Endothelial cell of umbilical vein (primary cell): ENCODE measurements at regions not wholly inside any gene's neighbourhood (a gene's known extent, or its start where the extent isn't known, plus 50 kb on each side); places are given as distances from the start of the nearest gene placed in this dataset.

Source experiments
- BruUV-seq: library from RNA; stranded (reverse); fragments of 400-500 nt; replicated peaks from 2 replicates; lab custom pipeline; 2021; lab: Mats Ljungman, UMichigan
- CTCF ChIA-PET: fragments of 300-600, 350-600 bp; sonication (Branson Sonifier 250); formaldehyde crosslinking; loops from one replicate; lab custom pipeline; 2021; ENCODE audit warnings: antibody characterized with exemption, inconsistent platforms; lab: Charles Lee
- POLR2A ChIA-PET: fragments of 300-600, 350-600 bp; sonication (Branson Sonifier 250); formaldehyde crosslinking; loops from one replicate; lab custom pipeline; 2021; ENCODE audit warnings: antibody characterized with exemption, inconsistent platforms; lab: Charles Lee
- DNase-seq: peaks from one replicate; pipeline ENCODE4 v3.0.0-alpha.2; 2011; ENCODE audit warnings: low read depth, low spot score
- FAIRE-seq: peaks from 2 replicates; lab custom pipeline; 2011; peaks lifted over from hg19 to GRCh38; lab: Jason Lieb, UNC
- H2AFZ ChIP-seq: 2 replicates; pipeline ENCODE4 v1.6.0; 2012; ENCODE audit warnings: low read depth, low read length, control low read depth, inconsistent platforms
- H3K27ac ChIP-seq: 2 replicates; pipeline ENCODE4 v1.5.1; 2011; ENCODE audit warnings: low read depth, mild to moderate bottlenecking, control low read depth, low read length, moderate library complexity; ENCODE audit not compliant: insufficient read depth
- H3K27me3 ChIP-seq, 2 experiments: 2 replicates each; pipeline versions ENCODE4 v1.6.0 to v1.6.1; 2011; ENCODE audit warnings: low read length in 2 of 2, mixed read lengths in 1 of 2; ENCODE audit not compliant: control insufficient read depth in 2 of 2, insufficient read depth in 2 of 2
- H3K36me3 ChIP-seq, 2 experiments: 2 replicates in 1 of 2; 3 replicates in 1 of 2; pipeline ENCODE4 v1.5.1; 2011; ENCODE audit warnings: low read length in 2 of 2, mild to moderate bottlenecking in 1 of 2, moderate library complexity in 1 of 2; ENCODE audit not compliant: control insufficient read depth in 2 of 2, insufficient read depth in 2 of 2; ENCODE audit errors: extremely low read depth in 1 of 2
- H3K4me1 ChIP-seq: 3 replicates; pipeline ENCODE4 v1.5.1; 2011; ENCODE audit warnings: mild to moderate bottlenecking, low read length; ENCODE audit not compliant: control insufficient read depth, insufficient read depth; ENCODE audit errors: extremely low read depth
- H3K4me2 ChIP-seq: 2 replicates; pipeline ENCODE4 v1.6.1; 2011; ENCODE audit warnings: low read length, control low read depth, mixed read lengths; ENCODE audit not compliant: insufficient read depth
- H3K4me3 ChIP-seq, 3 experiments: fragments of 200-600 bp in 1 of 3; sonication (generic), shearing (Covaris generic) in 1 of 3; replicated peaks in 1 of 3; 2 replicates each; pipeline ENCODE4 v1.5.1; 2011 to 2016; ENCODE audit warnings: control low read depth in 3 of 3, low read length in 3 of 3, mild to moderate bottlenecking in 2 of 3, inconsistent platforms in 1 of 3, low read depth in 1 of 3, moderate library complexity in 1 of 3; ENCODE audit not compliant: insufficient read depth in 1 of 3
- H3K79me2 ChIP-seq: 2 replicates; pipeline ENCODE4 v1.6.0; 2012; ENCODE audit warnings: low read length, inconsistent platforms; ENCODE audit not compliant: control insufficient read depth, insufficient read depth
- H3K9ac ChIP-seq: replicated peaks from 2 replicates; pipeline ENCODE3; 2011; ENCODE audit warnings: low read length, control low read depth; ENCODE audit not compliant: insufficient read depth; ENCODE audit errors: extremely low read depth
- H3K9me1 ChIP-seq: replicated peaks from 3 replicates; pipeline ENCODE4 v1.6.0; 2011; ENCODE audit warnings: mild to moderate bottlenecking, low read length; ENCODE audit not compliant: control insufficient read depth, insufficient read depth; ENCODE audit errors: extremely low read depth
- H3K9me3 ChIP-seq: replicated peaks from 2 replicates; pipeline ENCODE4 v1.5.1; 2012; ENCODE audit warnings: low read length, inconsistent platforms; ENCODE audit not compliant: control insufficient read depth, insufficient read depth
- H4K20me1 ChIP-seq: replicated peaks from 2 replicates; pipeline ENCODE3; 2011; ENCODE audit warnings: mild to moderate bottlenecking, low read length; ENCODE audit not compliant: control insufficient read depth, insufficient read depth; ENCODE audit errors: extremely low read depth
- CTCF ChIP-seq, 2 donors: IDR thresholded peaks; 1 replicate in 1 of 2; 2 replicates in 1 of 2; pipeline ENCODE4 v1.5.1; 2011; ENCODE audit warnings: low read length in 2 of 2, mild to moderate bottlenecking in 2 of 2, moderate library complexity in 2 of 2, control low read depth in 1 of 2, inconsistent platforms in 1 of 2, low read depth in 1 of 2; ENCODE audit not compliant: insufficient read depth in 1 of 2; ENCODE audit errors: extremely low read depth in 1 of 2
- EZH2 ChIP-seq: IDR thresholded peaks from 2 replicates; pipeline ENCODE4 v1.6.1; 2012; ENCODE audit warnings: borderline replicate concordance, low read depth, mild to moderate bottlenecking, moderate library complexity, low read length, inconsistent platforms; ENCODE audit not compliant: severe bottlenecking
- FOS ChIP-seq: IDR thresholded peaks from 2 replicates; pipeline ENCODE4 v1.6.1; 2011; ENCODE audit warnings: mild to moderate bottlenecking, low read length, moderate library complexity, borderline replicate concordance; ENCODE audit not compliant: insufficient read depth
- GATA2 ChIP-seq: IDR thresholded peaks from 2 replicates; pipeline ENCODE4 v1.7.0; 2011; ENCODE audit warnings: low read depth, mild to moderate bottlenecking, moderate library complexity, mixed read lengths, low read length; ENCODE audit not compliant: insufficient read length, insufficient read depth
- JUN ChIP-seq: IDR thresholded peaks from 2 replicates; pipeline ENCODE4 v1.6.1; 2011; ENCODE audit warnings: borderline replicate concordance, low read depth; ENCODE audit not compliant: insufficient read length, insufficient read depth
- MYC ChIP-seq: IDR thresholded peaks from one replicate; pipeline ENCODE4 v1.6.1; 2011; ENCODE audit warnings: mild to moderate bottlenecking, low read depth, low read length
- POLR2A ChIP-seq: IDR thresholded peaks from 2 replicates; pipeline ENCODE4 v1.6.1; 2012; ENCODE audit warnings: low read depth, mild to moderate bottlenecking, control low read depth, low read length
- POLR2AphosphoS5 ChIP-seq: IDR thresholded peaks from 2 replicates; pipeline ENCODE4 v1.6.1; 2012; ENCODE audit warnings: low read depth, mild to moderate bottlenecking, control low read depth, low read length, moderate library complexity; ENCODE audit not compliant: insufficient read depth
- dilution Hi-C: fragments of 300-500 bp; cut with MboI; formaldehyde crosslinking; loops from one replicate; pipeline ENCODE4 v1.15.0; 2019; ENCODE audit warnings: low sequenced_read_pairs; ENCODE audit not compliant: extremely low pct_ligation_motif_present
- intact Hi-C: fragments of 100-400 bp; cut with micrococcal nuclease; formaldehyde crosslinking; loops from one replicate; pipeline ENCODE4 v1.10.0; 2022
- TF ChIP-seq, protein P1 (sequence below): IDR thresholded peaks from 2 replicates; pipeline ENCODE4 v1.6.1; 2011; ENCODE audit not compliant: insufficient read depth, insufficient read length

- H3K79me2 ChIP-seq, result no peaks in the 10 kb centered on the region
- no peak for DNase-seq
- H3K4me1 ChIP-seq, result no peaks in the 10 kb centered on the region
- H3K9me1 ChIP-seq, result no peaks in the 10 kb centered on the region
- no TSS peak for BruUV-seq
- no peaks in the 10 kb centered on the region for H3K9me3 ChIP-seq
- dilution Hi-C loops (no loop called here), intact Hi-C loops (no loop called here)
- no peak overlapping the region for H3K27ac ChIP-seq
- ChIA-PET POLR2A (no interaction called here), CTCF (interaction anchor here (0.7 kb wide), 1 partner anchor 13 kb away, joined by 4 read pairs; no protein-coding TSS in a partner anchor)
- H3K4me3 ChIP-seq, result no peak overlapping the region
- H4K20me1 ChIP-seq, result no peaks in the 10 kb centered on the region
- no peaks in the 10 kb centered on the region for H3K36me3 ChIP-seq
- no peak overlapping the region for H3K4me2 ChIP-seq
- H3K9ac ChIP-seq, result no peak overlapping the region
- no peaks in the 10 kb centered on the region for H3K27me3 ChIP-seq
- no peak overlapping the region for H2AFZ ChIP-seq
- TF ChIP-seq, protein P1, sequence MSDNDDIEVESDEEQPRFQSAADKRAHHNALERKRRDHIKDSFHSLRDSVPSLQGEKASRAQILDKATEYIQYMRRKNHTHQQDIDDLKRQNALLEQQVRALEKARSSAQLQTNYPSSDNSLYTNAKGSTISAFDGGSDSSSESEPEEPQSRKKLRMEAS, result no peak
- no peak for TF ChIP-seq JUN
- no peak for TF ChIP-seq GATA2
- TF ChIP-seq POLR2AphosphoS5, result no peak
- no peak for TF ChIP-seq FOS
- TF ChIP-seq MYC, result no peak
- TF ChIP-seq CTCF (IDR thresholded peaks at IDR 0.05; ENCODE audit: extremely low read depth in 1 of 2, insufficient read depth in 1 of 2, low read depth in 1 of 2, low read length in 2 of 2), result no peak
- no peak for TF ChIP-seq POLR2A
- no peak for TF ChIP-seq EZH2
- FAIRE-seq, result no peak
Observed at GRCh38 chr7:41756650-41757182, 53.8 kb upstream of the INHBA start.
